ENCODE measurements at regions not wholly inside any gene's neighbourhood (a gene's known extent, or its start where the extent isn't known, plus 50 kb on each side); places are given as distances from the start of the nearest gene placed in this dataset.

- TF ChIP-seq, protein P1, sequence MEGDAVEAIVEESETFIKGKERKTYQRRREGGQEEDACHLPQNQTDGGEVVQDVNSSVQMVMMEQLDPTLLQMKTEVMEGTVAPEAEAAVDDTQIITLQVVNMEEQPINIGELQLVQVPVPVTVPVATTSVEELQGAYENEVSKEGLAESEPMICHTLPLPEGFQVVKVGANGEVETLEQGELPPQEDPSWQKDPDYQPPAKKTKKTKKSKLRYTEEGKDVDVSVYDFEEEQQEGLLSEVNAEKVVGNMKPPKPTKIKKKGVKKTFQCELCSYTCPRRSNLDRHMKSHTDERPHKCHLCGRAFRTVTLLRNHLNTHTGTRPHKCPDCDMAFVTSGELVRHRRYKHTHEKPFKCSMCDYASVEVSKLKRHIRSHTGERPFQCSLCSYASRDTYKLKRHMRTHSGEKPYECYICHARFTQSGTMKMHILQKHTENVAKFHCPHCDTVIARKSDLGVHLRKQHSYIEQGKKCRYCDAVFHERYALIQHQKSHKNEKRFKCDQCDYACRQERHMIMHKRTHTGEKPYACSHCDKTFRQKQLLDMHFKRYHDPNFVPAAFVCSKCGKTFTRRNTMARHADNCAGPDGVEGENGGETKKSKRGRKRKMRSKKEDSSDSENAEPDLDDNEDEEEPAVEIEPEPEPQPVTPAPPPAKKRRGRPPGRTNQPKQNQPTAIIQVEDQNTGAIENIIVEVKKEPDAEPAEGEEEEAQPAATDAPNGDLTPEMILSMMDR (IDR thresholded peaks at IDR 0.05): no peak
- TF ChIP-seq POLR2A (IDR thresholded peaks at IDR 0.05): no peak
These were observed 147.2 kb upstream of the DPYD start for GRCh38 chr1:98068016-98068415.

Data from body of pancreas (tissue), 4 donors.